Middle frontal gyrus (tissue), 1 donor: ENCODE measurements at regions not wholly inside any gene's neighbourhood (a gene's known extent, or its start where the extent isn't known, plus 50 kb on each side); places are given as distances from the start of the nearest gene placed in this dataset.

Source experiments
- DNase-seq: peaks from one replicate; pipeline ENCODE4 v3.0.0-alpha.2; 2015; ENCODE audit warnings: low spot score; ENCODE audit errors: extremely low spot score

GRCh38 chr18:77750006-77750405 lies 500.4 kb downstream of the GALR1 start:
- DNase-seq, result no peak

- no peak for DNase-seq
Measured at GRCh38 chr18:77754475-77755044, 504.9 kb downstream of the GALR1 start.

- DNase-seq, result no peak
Measured at GRCh38 chr18:77755187-77755586, 505.5 kb downstream of the GALR1 start.

- DNase-seq, result no peak
Measured at GRCh38 chr18:77761332-77761731, 511.7 kb downstream of the GALR1 start.

GRCh38 chr18:77762014-77762413 lies 512.4 kb downstream of the GALR1 start:
- DNase-seq, result no peak

GRCh38 chr18:77762642-77763041 lies 513.0 kb downstream of the GALR1 start:
- DNase-seq, result no peak

- no peak for DNase-seq
Measured at GRCh38 chr18:77763530-77764145, 514.0 kb downstream of the GALR1 start.

GRCh38 chr18:77765468-77765867 lies 515.8 kb downstream of the GALR1 start:
- DNase-seq, result peak; percentile 13

GRCh38 chr18:77766421-77766820 lies 516.8 kb downstream of the GALR1 start:
- no peak for DNase-seq

GRCh38 chr18:77772177-77772576 lies 522.5 kb downstream of the GALR1 start:
- DNase-seq, result no peak

GRCh38 chr18:77776104-77776503 lies 526.5 kb downstream of the GALR1 start:
- no peak for DNase-seq

GRCh38 chr18:77777163-77777562 lies 527.5 kb downstream of the GALR1 start:
- DNase-seq, result no peak

GRCh38 chr18:77784759-77785379 lies 535.2 kb downstream of the GALR1 start:
- no peak for DNase-seq

GRCh38 chr18:77785415-77785975 lies 535.8 kb downstream of the GALR1 start:
- no peak for DNase-seq

- no peak for DNase-seq
Measured at GRCh38 chr18:77803024-77803423, 553.4 kb downstream of the GALR1 start.

GRCh38 chr18:77804382-77804781 lies 554.7 kb downstream of the GALR1 start:
- no peak for DNase-seq

GRCh38 chr18:77807650-77808049 lies 558.0 kb downstream of the GALR1 start:
- DNase-seq, result no peak

- no peak for DNase-seq
Measured at GRCh38 chr18:77811503-77811902, 561.9 kb downstream of the GALR1 start.

GRCh38 chr18:77815666-77816338 lies 566.2 kb downstream of the GALR1 start:
- DNase-seq, result no peak

GRCh38 chr18:77818328-77818727 lies 568.7 kb downstream of the GALR1 start:
- DNase-seq, result no peak

- no peak for DNase-seq
Measured at GRCh38 chr18:77820472-77820871, 570.8 kb downstream of the GALR1 start.

GRCh38 chr18:77821892-77822291 lies 572.2 kb downstream of the GALR1 start:
- DNase-seq, result no peak
